Osteocyte (in vitro differentiated cells): ENCODE measurements at regions not wholly inside any gene's neighbourhood (a gene's known extent, or its start where the extent isn't known, plus 50 kb on each side); places are given as distances from the start of the nearest gene placed in this dataset.

Source experiments
- DNase-seq: peaks from one replicate; pipeline ENCODE4 v3.0.0; 2021; ENCODE audit warnings: mixed read lengths; ENCODE audit not compliant: unreplicated experiment; ENCODE audit errors: extremely low spot score
- H3K27ac Mint-ChIP-seq: one replicate; pipeline ENCODE4 v1.8.0; 2021; ENCODE audit warnings: mild to moderate bottlenecking, mixed read lengths; ENCODE audit not compliant: unreplicated experiment
- H3K27me3 Mint-ChIP-seq: one replicate; pipeline ENCODE4 v1.8.0; 2021; ENCODE audit warnings: mixed read lengths; ENCODE audit not compliant: unreplicated experiment
- H3K36me3 Mint-ChIP-seq: one replicate; pipeline ENCODE4 v1.8.0; 2021; ENCODE audit warnings: mixed read lengths; ENCODE audit not compliant: unreplicated experiment
- H3K4me1 Mint-ChIP-seq: one replicate; pipeline ENCODE4 v1.8.0; 2021; ENCODE audit warnings: mixed read lengths; ENCODE audit not compliant: unreplicated experiment
- H3K4me3 Mint-ChIP-seq: one replicate; pipeline ENCODE4 v1.8.0; 2021; ENCODE audit warnings: mild to moderate bottlenecking, moderate library complexity, mixed read lengths; ENCODE audit not compliant: unreplicated experiment
- H3K9me3 Mint-ChIP-seq: one replicate; pipeline ENCODE4 v1.8.0; 2021; ENCODE audit warnings: mixed read lengths; ENCODE audit not compliant: unreplicated experiment
- CTCF ChIP-seq: fragments of 200-600 bp; sonication (generic); IDR thresholded peaks from 2 replicates; pipeline ENCODE4 v1.5.0; 2021; ENCODE audit warnings: antibody characterized with exemption, mild to moderate bottlenecking, moderate library complexity

- no peak overlapping the region for H3K27ac Mint-ChIP-seq
- H3K36me3 Mint-ChIP-seq: peaks cover 15% of the 10 kb centered on the region
- H3K4me3 Mint-ChIP-seq: no peak overlapping the region
- no peak for TF ChIP-seq CTCF
- no peak for DNase-seq
- H3K27me3 Mint-ChIP-seq: no peaks in the 10 kb centered on the region
- H3K4me1 Mint-ChIP-seq: no peaks in the 10 kb centered on the region
- peaks cover 35% of the 10 kb centered on the region for H3K9me3 Mint-ChIP-seq
Observed at GRCh38 chr16:72645538-72645937, 402.4 kb downstream of the ZFHX3 start.

- no peaks in the 10 kb centered on the region for H3K27me3 Mint-ChIP-seq
- H3K4me3 Mint-ChIP-seq: no peak overlapping the region
- peaks cover 15% of the 10 kb centered on the region for H3K36me3 Mint-ChIP-seq
- peaks cover 36% of the 10 kb centered on the region for H3K9me3 Mint-ChIP-seq
- H3K27ac Mint-ChIP-seq: no peak overlapping the region
- DNase-seq: no peak
- no peaks in the 10 kb centered on the region for H3K4me1 Mint-ChIP-seq
- TF ChIP-seq CTCF: no peak
Observed at GRCh38 chr16:72644911-72645310, 403.0 kb downstream of the ZFHX3 start.

GRCh38 chr16:72639494-72639893 lies 408.4 kb downstream of the ZFHX3 start:
- peaks cover 28% of the 10 kb centered on the region for H3K36me3 Mint-ChIP-seq
- TF ChIP-seq CTCF: no peak
- H3K27me3 Mint-ChIP-seq: no peaks in the 10 kb centered on the region
- H3K27ac Mint-ChIP-seq: no peak overlapping the region
- H3K4me1 Mint-ChIP-seq: peaks cover 7% of the 10 kb centered on the region
- peaks cover 47% of the 10 kb centered on the region for H3K9me3 Mint-ChIP-seq
- H3K4me3 Mint-ChIP-seq: no peak overlapping the region
- DNase-seq: no peak

GRCh38 chr16:72637306-72637705 lies 410.6 kb downstream of the ZFHX3 start:
- H3K9me3 Mint-ChIP-seq: peaks cover 39% of the 10 kb centered on the region
- TF ChIP-seq CTCF: no peak
- H3K4me3 Mint-ChIP-seq: no peak overlapping the region
- DNase-seq: no peak
- H3K27me3 Mint-ChIP-seq: no peaks in the 10 kb centered on the region
- peaks cover 23% of the 10 kb centered on the region for H3K36me3 Mint-ChIP-seq
- H3K27ac Mint-ChIP-seq: no peak overlapping the region
- H3K4me1 Mint-ChIP-seq: peaks cover 7% of the 10 kb centered on the region

- DNase-seq: no peak
- H3K36me3 Mint-ChIP-seq: peaks cover 20% of the 10 kb centered on the region
- peaks cover 7% of the 10 kb centered on the region for H3K4me1 Mint-ChIP-seq
- peaks cover 33% of the 10 kb centered on the region for H3K9me3 Mint-ChIP-seq
- H3K27ac Mint-ChIP-seq: no peak overlapping the region
- no peak overlapping the region for H3K4me3 Mint-ChIP-seq
- H3K27me3 Mint-ChIP-seq: no peaks in the 10 kb centered on the region
- no peak for TF ChIP-seq CTCF
Observed at GRCh38 chr16:72635694-72636093, 412.2 kb downstream of the ZFHX3 start.
